Esophagus muscularis mucosa (tissue), 3 donors: ENCODE measurements at regions not wholly inside any gene's neighbourhood (a gene's known extent, or its start where the extent isn't known, plus 50 kb on each side); places are given as distances from the start of the nearest gene placed in this dataset.

Experiments used
- POLR2A ChIP-seq: fragments of 450-650 bp; IDR thresholded peaks from one replicate; pipeline ENCODE4 v1.6.1; 2017; ENCODE audit warnings: antibody characterized with exemption, moderate library complexity, mild to moderate bottlenecking, low read depth
- TF ChIP-seq, protein P1 (sequence below), 3 experiments: fragments of 200-600 bp in 2 of 3; fragments of 450-650 bp in 1 of 3; sonication (generic) in 2 of 3; IDR thresholded peaks; one replicate each; pipeline ENCODE4 v1.5.1; 2017 to 2019; ENCODE audit warnings: antibody characterized with exemption in 3 of 3, mild to moderate bottlenecking in 2 of 3, moderate library complexity in 1 of 3

- TF ChIP-seq, protein P1, sequence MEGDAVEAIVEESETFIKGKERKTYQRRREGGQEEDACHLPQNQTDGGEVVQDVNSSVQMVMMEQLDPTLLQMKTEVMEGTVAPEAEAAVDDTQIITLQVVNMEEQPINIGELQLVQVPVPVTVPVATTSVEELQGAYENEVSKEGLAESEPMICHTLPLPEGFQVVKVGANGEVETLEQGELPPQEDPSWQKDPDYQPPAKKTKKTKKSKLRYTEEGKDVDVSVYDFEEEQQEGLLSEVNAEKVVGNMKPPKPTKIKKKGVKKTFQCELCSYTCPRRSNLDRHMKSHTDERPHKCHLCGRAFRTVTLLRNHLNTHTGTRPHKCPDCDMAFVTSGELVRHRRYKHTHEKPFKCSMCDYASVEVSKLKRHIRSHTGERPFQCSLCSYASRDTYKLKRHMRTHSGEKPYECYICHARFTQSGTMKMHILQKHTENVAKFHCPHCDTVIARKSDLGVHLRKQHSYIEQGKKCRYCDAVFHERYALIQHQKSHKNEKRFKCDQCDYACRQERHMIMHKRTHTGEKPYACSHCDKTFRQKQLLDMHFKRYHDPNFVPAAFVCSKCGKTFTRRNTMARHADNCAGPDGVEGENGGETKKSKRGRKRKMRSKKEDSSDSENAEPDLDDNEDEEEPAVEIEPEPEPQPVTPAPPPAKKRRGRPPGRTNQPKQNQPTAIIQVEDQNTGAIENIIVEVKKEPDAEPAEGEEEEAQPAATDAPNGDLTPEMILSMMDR (IDR thresholded peaks at IDR 0.05): no peak
- TF ChIP-seq POLR2A: no peak
These were observed 393.4 kb upstream of the NR2F2 start for GRCh38 chr15:95937128-95937528.
